ENCODE measurements at regions not wholly inside any gene's neighbourhood (a gene's known extent, or its start where the extent isn't known, plus 50 kb on each side); places are given as distances from the start of the nearest gene placed in this dataset.

- DNase-seq (ENCODE audit: low read depth), result peak; percentile 11
- no peak overlapping the region for H3K4me3 ChIP-seq (ENCODE audit: low read depth, low read length)
- peak; percentile 21 for TF ChIP-seq CTCF (IDR thresholded peaks at IDR 0.05; ENCODE audit: insufficient read depth, low read depth, low read length)
These were observed 643.3 kb downstream of the SOCS6 start for GRCh38 chr18:70931942-70932814.

GRCh38 chr18:70920840-70921374, 632.1 kb downstream of the SOCS6 start:
- no peak overlapping the region for H3K4me3 ChIP-seq (ENCODE audit: low read depth, low read length)
- TF ChIP-seq CTCF (IDR thresholded peaks at IDR 0.05; ENCODE audit: insufficient read depth, low read depth, low read length), result no peak
- no peak for DNase-seq (ENCODE audit: low read depth)

GRCh38 chr18:70907673-70908072, 618.8 kb downstream of the SOCS6 start:
- no peak for TF ChIP-seq CTCF (IDR thresholded peaks at IDR 0.05; ENCODE audit: insufficient read depth, low read depth, low read length)
- no peak overlapping the region for H3K4me3 ChIP-seq (ENCODE audit: low read depth, low read length)
- no peak for DNase-seq (ENCODE audit: low read depth)

- DNase-seq (ENCODE audit: low read depth), result no peak
- no peak overlapping the region for H3K4me3 ChIP-seq (ENCODE audit: low read depth, low read length)
- TF ChIP-seq CTCF (IDR thresholded peaks at IDR 0.05; ENCODE audit: insufficient read depth, low read depth, low read length), result no peak
These were observed 603.5 kb downstream of the SOCS6 start for GRCh38 chr18:70892381-70892780.

GRCh38 chr18:70870292-70870691, 581.4 kb downstream of the SOCS6 start:
- DNase-seq (ENCODE audit: low read depth), result no peak
- no peak overlapping the region for H3K4me3 ChIP-seq (ENCODE audit: low read depth, low read length)
- no peak for TF ChIP-seq CTCF (IDR thresholded peaks at IDR 0.05; ENCODE audit: insufficient read depth, low read depth, low read length)

GRCh38 chr18:70848329-70848728, 559.5 kb downstream of the SOCS6 start:
- H3K4me3 ChIP-seq (ENCODE audit: low read depth, low read length), result no peak overlapping the region
- DNase-seq (ENCODE audit: low read depth), result no peak
- no peak for TF ChIP-seq CTCF (IDR thresholded peaks at IDR 0.05; ENCODE audit: insufficient read depth, low read depth, low read length)

Data from fibroblast of villous mesenchyme (primary cell).